GM20000 (cell line): ENCODE measurements at regions not wholly inside any gene's neighbourhood (a gene's known extent, or its start where the extent isn't known, plus 50 kb on each side); places are given as distances from the start of the nearest gene placed in this dataset.

Experiments
- DNase-seq: peaks from one replicate; pipeline ENCODE4 v3.0.0; 2012; ENCODE audit warnings: low spot score
- CTCF ChIP-seq: IDR thresholded peaks from 2 replicates; pipeline ENCODE4 v1.5.1; 2012; ENCODE audit warnings: mild to moderate bottlenecking, control low read depth; ENCODE audit errors: extremely low read depth, missing control alignments

- DNase-seq, result no peak
- no peak for TF ChIP-seq CTCF
These were observed 1134.1 kb downstream of the CDH8 start for GRCh38 chr16:60902114-60902513.

GRCh38 chr16:60882816-60883215 is 1153.4 kb downstream of the CDH8 start:
- no peak for TF ChIP-seq CTCF
- no peak for DNase-seq

GRCh38 chr16:60852635-60853034 is 1183.6 kb downstream of the CDH8 start:
- TF ChIP-seq CTCF, result no peak

GRCh38 chr16:60821661-60822060 is 1214.6 kb downstream of the CDH8 start:
- no peak for TF ChIP-seq CTCF
- no peak for DNase-seq

More at GRCh38 chr16:60852635-60853034, 1183.6 kb downstream of the CDH8 start:
- DNase-seq, result no peak

- DNase-seq, result no peak
- TF ChIP-seq CTCF, result no peak
These were observed 1215.9 kb downstream of the CDH8 start for GRCh38 chr16:60820361-60820760.

- no peak for TF ChIP-seq CTCF
- no peak for DNase-seq
These were observed 1217.8 kb downstream of the CDH8 start for GRCh38 chr16:60818465-60818864.

GRCh38 chr16:60816461-60816860 is 1219.8 kb downstream of the CDH8 start:
- no peak for TF ChIP-seq CTCF
- no peak for DNase-seq

GRCh38 chr16:60815865-60816264 is 1220.4 kb downstream of the CDH8 start:
- no peak for DNase-seq
- TF ChIP-seq CTCF, result no peak
